ENCODE measurements at regions not wholly inside any gene's neighbourhood (a gene's known extent, or its start where the extent isn't known, plus 50 kb on each side); places are given as distances from the start of the nearest gene placed in this dataset.
"Not testable (repeated sequence)": the region's sequence is repeated elsewhere in the genome, so short reads cannot be mapped to it uniquely, and the experiment has no call there.

DNA sequence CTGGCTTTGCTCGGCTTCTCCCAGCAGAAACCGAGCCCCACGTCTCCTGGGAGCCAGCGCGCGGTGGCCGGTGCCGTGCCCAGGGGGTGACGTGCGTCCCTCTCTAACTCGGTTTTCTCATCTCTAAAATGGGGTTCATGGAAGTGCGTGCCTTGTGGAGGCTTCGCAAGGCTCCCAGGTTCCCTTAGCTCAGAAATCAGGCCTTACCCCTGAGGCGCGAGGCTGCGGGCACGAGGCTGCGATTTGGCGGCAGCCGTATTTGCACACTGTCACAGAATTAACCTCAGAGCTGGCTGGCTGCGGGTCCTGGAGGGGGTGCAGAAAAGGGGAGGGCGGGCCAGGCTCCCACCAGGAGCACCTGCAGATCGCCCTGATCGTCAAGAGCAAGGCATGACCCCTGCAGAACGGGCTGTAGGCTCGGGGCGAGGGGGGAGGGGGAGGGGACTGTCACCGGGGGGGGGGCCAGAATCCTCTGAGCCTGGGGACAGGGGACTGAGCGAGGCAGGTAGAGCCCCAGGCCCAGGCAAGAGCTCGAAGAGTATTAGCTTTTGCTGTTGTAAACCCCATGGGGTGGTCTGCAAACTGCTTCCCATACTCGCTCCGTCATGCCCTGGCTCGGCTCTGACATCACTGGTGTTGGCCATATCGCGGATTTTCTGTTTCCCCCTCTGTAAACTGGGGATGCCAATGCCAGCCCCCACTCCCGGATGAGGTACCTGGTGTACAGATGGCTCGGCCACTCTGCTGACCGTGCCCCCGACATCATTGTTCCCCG lies 62.2 kb downstream of the CCNE1 start:
- DNase-seq (ENCODE audit: low spot score), result no peak

DNA sequence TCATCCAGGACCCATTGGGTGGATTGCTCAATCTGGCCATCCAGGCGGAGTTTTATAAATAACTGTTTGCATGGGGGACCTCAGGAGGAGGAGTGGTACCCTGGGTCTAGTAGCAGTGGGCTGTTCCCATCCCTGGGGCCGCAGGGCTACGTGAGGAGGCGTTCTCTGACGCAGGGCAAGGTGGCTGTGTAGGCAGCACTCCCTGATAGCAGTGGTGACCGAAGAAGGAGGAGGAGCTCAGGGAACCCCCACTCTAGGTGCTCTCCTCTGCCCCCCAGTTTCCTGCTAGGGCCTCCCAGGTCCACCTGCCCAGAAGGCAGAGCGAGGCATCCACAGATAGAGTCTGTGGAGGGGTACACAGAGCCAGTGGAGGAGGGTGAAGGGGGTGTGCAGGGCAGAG lies 64.1 kb downstream of the CCNE1 start:
- no peak for DNase-seq (ENCODE audit: low spot score)

DNA sequence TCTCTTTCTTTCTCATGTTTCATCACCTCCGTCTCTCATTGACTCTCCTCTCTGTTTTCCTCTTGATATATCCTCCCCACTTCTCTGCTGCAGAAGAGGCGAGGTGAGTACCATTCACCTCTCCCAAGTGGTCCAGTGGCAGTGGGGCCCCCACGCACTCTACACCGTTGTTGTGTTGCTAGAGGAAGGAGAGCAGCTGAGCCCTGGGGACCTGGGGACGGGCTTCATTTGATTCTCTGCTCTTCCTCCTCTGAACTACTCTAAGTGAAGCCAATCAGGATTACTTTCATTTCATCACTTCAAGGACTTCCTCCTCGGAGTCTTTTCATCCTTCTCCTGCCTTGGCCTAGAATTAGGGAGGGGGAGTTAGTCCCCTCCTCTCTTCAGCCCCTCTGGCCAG lies 64.6 kb downstream of the CCNE1 start:
- no peak for DNase-seq (ENCODE audit: low spot score)

DNA sequence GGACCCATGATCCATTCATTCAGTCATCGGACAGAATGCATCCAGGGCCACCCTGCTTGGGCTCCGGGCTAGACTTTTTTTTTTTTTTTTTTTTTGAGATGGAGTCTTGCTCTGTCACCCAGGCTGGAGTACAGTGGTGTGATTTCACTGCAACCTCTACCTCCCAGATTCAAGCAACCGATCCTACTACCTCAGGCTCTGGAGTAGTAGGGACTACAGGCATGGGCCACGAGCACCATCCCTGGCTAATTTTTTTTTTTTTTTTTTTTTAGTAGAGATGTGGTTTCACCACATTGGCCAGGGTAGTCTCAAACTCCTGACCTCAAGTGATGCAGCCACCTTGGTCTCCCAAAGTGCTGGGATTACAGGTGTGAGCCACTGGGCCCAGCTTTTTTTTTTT lies 65.1 kb downstream of the CCNE1 start:
- not testable (repeated sequence) for DNase-seq (ENCODE audit: low spot score)

DNA sequence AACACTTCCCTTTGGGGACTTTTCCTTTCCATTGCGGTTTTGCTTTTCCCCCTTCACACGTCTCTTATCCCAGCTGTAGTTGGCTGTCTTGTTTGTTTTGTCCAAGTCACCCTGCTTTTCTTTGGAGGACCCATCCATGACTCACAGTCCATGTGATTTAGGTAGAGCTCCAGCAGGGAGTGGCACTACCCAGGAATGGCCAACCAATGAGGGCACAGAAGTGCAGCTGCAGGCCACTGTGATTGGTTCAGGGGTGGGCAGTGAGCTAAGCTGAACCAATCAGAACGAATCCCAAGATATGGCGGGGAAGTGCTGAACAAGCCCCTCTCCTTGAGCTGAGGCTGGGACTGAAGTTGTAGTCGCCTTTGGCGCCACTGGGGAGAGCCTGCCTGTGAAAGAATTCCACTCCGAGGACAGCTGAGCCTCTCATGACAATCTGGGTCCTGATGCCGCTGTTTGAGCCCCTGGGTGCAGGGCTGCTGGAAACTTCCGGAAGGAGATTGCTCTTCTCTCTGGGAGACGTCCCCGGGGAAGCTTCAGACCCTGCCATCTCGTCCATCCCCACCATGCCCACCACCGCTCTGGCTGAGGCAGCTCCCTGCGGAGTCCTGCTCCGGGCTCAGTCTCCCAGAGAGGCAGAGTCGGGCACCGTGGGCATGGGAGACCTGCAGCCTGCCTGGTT lies 62.9 kb upstream of the URI1 start:
- peak; percentile 59 for DNase-seq (ENCODE audit: low spot score)

DNA sequence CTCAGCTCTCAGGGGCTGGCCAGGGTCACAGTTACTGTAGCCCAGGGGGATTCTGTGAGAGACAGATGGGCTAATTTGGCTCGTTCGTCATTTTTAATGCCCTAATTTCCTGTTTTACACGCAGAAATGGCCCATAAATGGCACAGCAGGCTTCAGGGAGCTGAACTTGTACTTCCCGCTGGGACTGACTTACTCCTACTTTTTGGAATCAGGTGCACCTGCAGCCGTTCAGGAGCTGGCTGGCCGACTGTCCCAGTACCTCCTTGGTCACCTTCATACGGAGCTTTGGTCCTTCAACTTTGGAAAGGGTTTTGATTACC lies 62.4 kb upstream of the URI1 start:
- DNase-seq (ENCODE audit: low spot score), result no peak

DNA sequence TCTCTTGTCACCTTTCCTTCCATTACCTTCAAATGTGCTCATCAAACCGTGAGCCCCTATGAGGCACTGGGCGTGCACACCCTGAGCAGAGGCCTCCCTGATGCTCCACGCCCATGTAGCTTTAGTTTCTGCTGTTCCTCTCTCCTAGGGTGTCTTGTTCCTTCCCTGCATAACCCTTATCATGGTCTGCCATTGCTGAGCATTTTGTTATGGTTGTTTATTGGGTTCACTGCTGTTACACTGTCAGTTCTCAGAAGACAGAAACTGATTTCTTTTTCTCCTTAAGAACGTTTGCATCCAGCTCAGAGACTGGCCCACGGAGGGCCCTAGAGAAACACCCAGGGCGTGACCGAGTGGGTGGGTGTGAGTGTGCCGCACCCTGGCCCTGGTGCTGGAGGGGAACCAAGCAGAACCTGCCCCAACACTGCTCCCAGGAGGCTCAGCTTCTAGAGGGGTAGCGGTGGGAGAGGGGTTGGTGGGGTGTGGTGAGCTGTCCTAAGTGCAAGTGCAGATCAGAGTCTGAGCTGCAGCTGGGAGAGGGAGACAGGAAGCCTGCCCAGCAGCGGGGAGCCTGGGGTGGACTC lies 61.4 kb upstream of the URI1 start:
- DNase-seq (ENCODE audit: low spot score), result no peak

GRCh38 chr19:29881386-29881785 lies 60.7 kb upstream of the URI1 start:
- DNase-seq (ENCODE audit: low spot score), result peak; percentile 11

DNA sequence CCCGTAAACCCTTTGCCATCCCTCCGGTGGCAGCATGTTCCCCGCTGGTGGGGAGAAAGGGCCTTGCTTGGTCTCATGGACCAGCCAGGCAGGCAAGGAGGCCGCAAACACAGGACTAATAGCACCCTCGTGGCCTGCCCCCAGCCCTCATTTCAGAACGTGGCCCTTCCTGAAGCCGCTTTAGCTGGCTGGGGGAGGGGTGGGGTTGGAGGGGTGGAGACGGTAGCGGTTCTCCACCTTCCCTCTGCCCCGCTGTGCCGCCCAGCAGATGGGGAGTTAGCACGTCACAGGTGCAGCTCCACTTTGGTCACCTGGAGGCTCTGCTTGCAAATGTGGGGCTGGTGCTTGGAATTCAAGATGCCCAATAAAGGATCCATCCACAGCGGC lies 59.3 kb upstream of the URI1 start:
- DNase-seq (ENCODE audit: low spot score), result no peak

- DNase-seq (ENCODE audit: low spot score), result no peak
Observed at GRCh38 chr19:29884044-29884443, 58.0 kb upstream of the URI1 start.

GRCh38 chr19:29884466-29884865 lies 57.6 kb upstream of the URI1 start:
- no peak for DNase-seq (ENCODE audit: low spot score)

DNA sequence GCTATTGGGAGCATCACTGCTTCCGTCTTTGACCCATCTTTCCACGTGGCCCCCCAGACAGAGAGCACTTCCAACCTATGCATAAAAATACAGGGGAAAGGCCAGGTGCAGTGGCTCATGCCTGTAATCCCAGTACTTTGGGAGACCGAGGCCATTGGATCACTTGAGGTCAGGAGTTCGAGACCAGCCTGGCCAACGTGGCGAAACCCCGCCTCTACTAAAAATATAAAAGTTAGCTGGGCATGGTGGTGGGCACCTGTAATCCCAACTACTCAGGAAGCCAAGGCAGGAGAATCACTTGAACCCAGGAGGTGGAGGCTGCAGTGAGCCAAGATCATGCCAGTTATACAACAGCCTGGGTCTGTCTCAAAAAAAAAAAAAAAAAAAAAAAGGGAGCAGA lies 55.9 kb upstream of the URI1 start:
- not testable (repeated sequence) for DNase-seq (ENCODE audit: low spot score)

- no peak for DNase-seq (ENCODE audit: low spot score)
Observed at GRCh38 chr19:29886586-29886985, 55.5 kb upstream of the URI1 start.

DNA sequence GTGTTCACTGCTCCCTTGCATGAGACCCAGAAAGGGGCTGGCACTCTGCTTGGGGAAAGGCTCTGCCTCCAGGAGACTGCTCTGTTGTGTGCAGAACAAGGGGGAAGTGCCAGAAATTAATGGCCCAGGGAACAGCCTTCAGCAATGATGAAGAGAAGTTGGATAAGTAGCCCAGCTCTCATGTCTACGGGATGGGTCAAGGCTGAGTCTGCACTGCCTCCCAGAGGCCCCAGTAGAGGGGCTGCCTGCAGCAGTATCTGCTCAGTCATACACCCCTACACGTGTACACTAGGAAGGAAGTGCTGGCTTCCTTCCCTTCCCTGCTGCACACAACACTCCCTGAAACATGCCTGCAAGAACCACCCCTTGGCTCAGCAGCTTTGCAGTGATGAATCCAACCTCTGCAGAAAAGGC lies 54.6 kb upstream of the URI1 start:
- DNase-seq (ENCODE audit: low spot score), result no peak

- not testable (repeated sequence) for DNase-seq (ENCODE audit: low spot score)
Observed at GRCh38 chr19:29888047-29888446, 54.0 kb upstream of the URI1 start.

GRCh38 chr19:29889702-29890101 lies 52.3 kb upstream of the URI1 start:
- DNase-seq (ENCODE audit: low spot score), result no peak

- DNase-seq (ENCODE audit: low spot score), result no peak
Observed at GRCh38 chr19:29890392-29890791, 51.6 kb upstream of the URI1 start.
